Activated CD8-positive, alpha-beta T cell treated with anti-CD3 and anti-CD28 coated beads for 36 hours (primary cell): ENCODE measurements at regions not wholly inside any gene's neighbourhood (a gene's known extent, or its start where the extent isn't known, plus 50 kb on each side); places are given as distances from the start of the nearest gene placed in this dataset.

Experiments used
- ATAC-seq: fragments of 200-7000 bp; cut with Tn5 transposase; one replicate; pipeline ENCODE4 v1.10.0; 2021; ENCODE audit warnings: mild to moderate bottlenecking, moderate library complexity
- CTCF ChIA-PET: fragments of 350-600 bp; sonication (Branson Sonifier 250); formaldehyde crosslinking; loops from one replicate; lab custom pipeline; 2021; ENCODE audit warnings: antibody characterized with exemption; lab: Charles Lee
- POLR2A ChIA-PET: fragments of 350-600 bp; sonication (Branson Sonifier 250); formaldehyde crosslinking; loops from one replicate; lab custom pipeline; 2021; ENCODE audit warnings: antibody characterized with exemption; lab: Charles Lee
- DNase-seq: peaks from one replicate; pipeline ENCODE4 v3.0.0-alpha.2; 2020
- H3K27ac Mint-ChIP-seq: one replicate; pipeline ENCODE4 v1.8.0; 2021; ENCODE audit warnings: mild to moderate bottlenecking, mixed read lengths
- H3K27me3 Mint-ChIP-seq: one replicate; pipeline ENCODE4 v1.8.0; 2021; ENCODE audit warnings: mixed read lengths
- H3K36me3 Mint-ChIP-seq: one replicate; pipeline ENCODE4 v1.8.0; 2021; ENCODE audit warnings: low read depth, mixed read lengths
- H3K4me1 Mint-ChIP-seq: one replicate; pipeline ENCODE4 v1.8.0; 2021; ENCODE audit warnings: low read depth, mixed read lengths
- H3K4me3 Mint-ChIP-seq: one replicate; pipeline ENCODE4 v1.8.0; 2021; ENCODE audit warnings: mild to moderate bottlenecking, moderate library complexity, mixed read lengths
- H3K9me3 Mint-ChIP-seq: one replicate; pipeline ENCODE4 v1.8.0; 2021; ENCODE audit warnings: mixed read lengths
- CTCF ChIP-seq: fragments of 200-600 bp; IDR thresholded peaks from one replicate; pipeline ENCODE4 v1.8.0; 2022; ENCODE audit warnings: antibody characterized with exemption, mild to moderate bottlenecking
- intact Hi-C: fragments of 100-400 bp; cut with micrococcal nuclease; formaldehyde crosslinking; loops from one replicate; pipeline ENCODE4 v1.10.0; 2022

GRCh38 chr16:9599415-9600120, 508.1 kb downstream of the HAPSTR1 start:
- H3K9me3 Mint-ChIP-seq = no peaks in the 10 kb centered on the region
- TF ChIP-seq CTCF = no peak
- ATAC-seq (no peak), DNase-seq (no peak)
- H3K27ac Mint-ChIP-seq = no peak overlapping the region
- H3K4me3 Mint-ChIP-seq = no peak overlapping the region
- no peaks in the 10 kb centered on the region for H3K4me1 Mint-ChIP-seq
- H3K27me3 Mint-ChIP-seq = no peaks in the 10 kb centered on the region
- ChIA-PET CTCF (no interaction called here), POLR2A (interaction anchor here (0.9 kb wide), 1 partner anchor 357 kb away, joined by 3 read pairs; no protein-coding TSS in a partner anchor)
- intact Hi-C loops = no loop called here
- H3K36me3 Mint-ChIP-seq = no peaks in the 10 kb centered on the region

GRCh38 chr16:9602189-9602588, 510.7 kb downstream of the HAPSTR1 start:
- Mint-ChIP-seq H3K27ac (no peak overlapping the region), H3K27me3 (no peaks in the 10 kb centered on the region), H3K36me3 (no peaks in the 10 kb centered on the region), H3K9me3 (no peaks in the 10 kb centered on the region), H3K4me3 (no peak overlapping the region), H3K4me1 (no peaks in the 10 kb centered on the region)
- intact Hi-C loops = no loop called here
- ChIA-PET CTCF (no interaction called here), POLR2A (no interaction called here)
- DNase-seq = no peak
- TF ChIP-seq CTCF = no peak
- no peak for ATAC-seq

GRCh38 chr16:9603316-9603715, 511.9 kb downstream of the HAPSTR1 start:
- ChIA-PET CTCF (no interaction called here), POLR2A (no interaction called here)
- Mint-ChIP-seq H3K4me1 (no peaks in the 10 kb centered on the region), H3K27me3 (no peaks in the 10 kb centered on the region), H3K27ac (no peak overlapping the region), H3K9me3 (no peaks in the 10 kb centered on the region), H3K4me3 (no peak overlapping the region), H3K36me3 (no peaks in the 10 kb centered on the region)
- ATAC-seq (no peak), DNase-seq (no peak)
- no peak for TF ChIP-seq CTCF
- intact Hi-C loops = no loop called here

- intact Hi-C loops = no loop called here
- Mint-ChIP-seq H3K4me1 (no peaks in the 10 kb centered on the region), H3K9me3 (no peaks in the 10 kb centered on the region), H3K36me3 (no peaks in the 10 kb centered on the region), H3K4me3 (no peak overlapping the region), H3K27me3 (no peaks in the 10 kb centered on the region), H3K27ac (no peak overlapping the region)
- ChIA-PET CTCF (no interaction called here), POLR2A (no interaction called here)
- no peak for TF ChIP-seq CTCF
- DNase-seq (no peak), ATAC-seq (no peak)
Measured at GRCh38 chr16:9607515-9608230, 516.2 kb downstream of the HAPSTR1 start.

- intact Hi-C loops = no loop called here
- CTCF ChIA-PET = no interaction called here
Measured at GRCh38 chr16:9610727-9611126, 519.3 kb downstream of the HAPSTR1 start.

More at GRCh38 chr16:9610727-9611126, 519.3 kb downstream of the HAPSTR1 start:
- no peaks in the 10 kb centered on the region for H3K27me3 Mint-ChIP-seq
- TF ChIP-seq CTCF = no peak
- no peak for ATAC-seq
- no peak for DNase-seq
- POLR2A ChIA-PET = no interaction called here
- no peak overlapping the region for H3K27ac Mint-ChIP-seq
- no peak overlapping the region for H3K4me3 Mint-ChIP-seq
- H3K36me3 Mint-ChIP-seq = no peaks in the 10 kb centered on the region
- no peaks in the 10 kb centered on the region for H3K4me1 Mint-ChIP-seq
- H3K9me3 Mint-ChIP-seq = no peaks in the 10 kb centered on the region
